ENCODE measurements at regions not wholly inside any gene's neighbourhood (a gene's known extent, or its start where the extent isn't known, plus 50 kb on each side); places are given as distances from the start of the nearest gene placed in this dataset.

DNA sequence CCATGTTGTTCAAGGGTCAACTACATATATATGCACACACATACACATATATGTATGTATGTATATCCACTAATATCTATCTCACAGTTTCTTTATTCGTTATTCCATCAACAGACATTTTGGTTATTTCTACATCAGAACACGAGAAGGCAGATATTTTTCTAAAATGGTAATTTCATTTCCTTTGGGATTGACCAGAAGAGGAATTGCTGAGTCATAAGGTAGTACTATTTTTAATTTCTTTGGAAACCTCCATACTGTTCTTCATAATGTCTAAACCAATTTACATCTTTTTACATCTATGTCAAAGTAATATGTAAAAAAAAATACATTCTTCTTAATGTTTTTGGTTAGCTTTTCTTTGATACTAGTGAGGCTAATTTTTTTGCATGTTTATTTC lies 630.7 kb upstream of the GCFC2 start:
- no peak for DNase-seq
- intact Hi-C loops (cut with DNase I): no loop called here
- H3K36me3 ChIP-seq (replicated peaks in 1 of 2; ENCODE audit: insufficient read depth in 1 of 2, low read depth in 2 of 2): no peaks in the 10 kb centered on the region
- no peaks in the 10 kb centered on the region for H3K9me3 ChIP-seq
- H3K27ac ChIP-seq: no peak overlapping the region
- no peak for TF ChIP-seq POLR2A (IDR thresholded peaks at IDR 0.05)
- TF ChIP-seq, protein P1, sequence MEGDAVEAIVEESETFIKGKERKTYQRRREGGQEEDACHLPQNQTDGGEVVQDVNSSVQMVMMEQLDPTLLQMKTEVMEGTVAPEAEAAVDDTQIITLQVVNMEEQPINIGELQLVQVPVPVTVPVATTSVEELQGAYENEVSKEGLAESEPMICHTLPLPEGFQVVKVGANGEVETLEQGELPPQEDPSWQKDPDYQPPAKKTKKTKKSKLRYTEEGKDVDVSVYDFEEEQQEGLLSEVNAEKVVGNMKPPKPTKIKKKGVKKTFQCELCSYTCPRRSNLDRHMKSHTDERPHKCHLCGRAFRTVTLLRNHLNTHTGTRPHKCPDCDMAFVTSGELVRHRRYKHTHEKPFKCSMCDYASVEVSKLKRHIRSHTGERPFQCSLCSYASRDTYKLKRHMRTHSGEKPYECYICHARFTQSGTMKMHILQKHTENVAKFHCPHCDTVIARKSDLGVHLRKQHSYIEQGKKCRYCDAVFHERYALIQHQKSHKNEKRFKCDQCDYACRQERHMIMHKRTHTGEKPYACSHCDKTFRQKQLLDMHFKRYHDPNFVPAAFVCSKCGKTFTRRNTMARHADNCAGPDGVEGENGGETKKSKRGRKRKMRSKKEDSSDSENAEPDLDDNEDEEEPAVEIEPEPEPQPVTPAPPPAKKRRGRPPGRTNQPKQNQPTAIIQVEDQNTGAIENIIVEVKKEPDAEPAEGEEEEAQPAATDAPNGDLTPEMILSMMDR (IDR thresholded peaks at IDR 0.05): no peak
- WGBS, 2 donors: 74 to 77% methylated on average over 2 of the region's 2 CpGs
- H3K27me3 ChIP-seq: no peaks in the 10 kb centered on the region
- no peaks in the 10 kb centered on the region for H3K4me1 ChIP-seq
- ATAC-seq: no peak
- H3K4me3 ChIP-seq: no peak overlapping the region

DNA sequence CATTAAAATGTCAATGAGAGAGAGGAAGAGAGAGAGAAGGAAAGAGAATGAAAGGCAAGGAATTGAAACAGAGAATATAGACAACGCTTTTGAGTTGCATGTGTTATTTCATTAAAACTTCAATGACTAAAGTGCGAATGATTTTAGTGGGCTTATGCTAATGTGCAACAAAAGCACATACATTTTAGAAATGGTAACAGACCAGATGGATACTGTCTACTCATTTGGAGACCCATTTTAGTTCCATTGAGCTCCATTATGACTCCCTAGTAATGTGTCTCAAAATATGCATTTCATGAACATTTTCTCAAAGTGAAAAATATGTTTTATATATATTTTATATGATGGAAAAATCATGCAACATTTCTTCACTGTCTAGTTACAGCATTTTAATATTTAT lies 622.2 kb upstream of the GCFC2 start:
- Histone ChIP-seq H3K4me3 (no peak overlapping the region), H3K36me3 (replicated peaks in 1 of 2; ENCODE audit: insufficient read depth in 1 of 2, low read depth in 2 of 2) (no peaks in the 10 kb centered on the region), H3K27ac (no peak overlapping the region), H3K9me3 (no peaks in the 10 kb centered on the region), H3K4me1 (no peaks in the 10 kb centered on the region), H3K27me3 (no peaks in the 10 kb centered on the region)
- ATAC-seq: no peak
- no peak for DNase-seq
- intact Hi-C loops (cut with DNase I): no loop called here
- no peak for TF ChIP-seq POLR2A (IDR thresholded peaks at IDR 0.05)
- TF ChIP-seq, protein P1 (IDR thresholded peaks at IDR 0.05): no peak
- WGBS, 2 donors: 76 to 91% methylated on average over 2 of the region's 2 CpGs

DNA sequence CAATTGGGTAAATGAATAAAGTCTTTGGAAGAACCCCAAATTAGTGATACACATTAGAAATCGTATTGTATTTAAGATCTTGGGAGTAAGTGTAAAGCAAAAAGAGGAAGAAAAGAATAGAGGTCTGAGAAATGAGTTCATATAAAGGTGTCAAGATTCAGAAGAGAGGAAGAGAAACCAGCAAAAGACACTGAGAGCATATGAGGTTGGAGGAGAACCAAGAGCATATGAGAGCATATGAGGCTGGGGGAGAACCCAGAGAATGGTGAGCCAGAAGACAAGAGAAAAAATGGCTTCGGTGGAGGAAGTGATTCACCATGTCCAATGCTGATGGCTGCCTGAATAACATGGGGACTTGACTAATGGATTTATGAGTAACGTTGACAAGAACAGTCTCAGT lies 620.1 kb upstream of the GCFC2 start:
- intact Hi-C loops (cut with DNase I): no loop called here
- 60 to 75% methylated on average over 3 of the region's 3 CpGs for WGBS, 2 donors

DNA sequence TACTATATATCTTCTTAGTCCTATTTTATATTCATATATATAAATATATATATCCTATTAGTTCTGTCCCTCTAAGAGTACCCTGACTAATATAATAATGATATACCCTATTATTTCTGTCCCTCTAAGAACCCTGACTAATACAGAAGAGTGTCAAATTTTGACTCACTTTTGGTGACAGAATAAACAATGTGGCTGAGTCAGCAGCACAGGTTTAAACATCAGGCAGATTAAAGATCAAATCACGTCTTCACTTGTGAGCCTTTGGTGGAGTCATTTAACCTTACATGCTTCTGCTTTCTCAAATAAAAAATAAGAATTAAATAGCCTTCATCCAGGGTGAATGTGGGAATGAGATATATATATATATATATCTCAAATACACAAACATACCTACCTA lies 615.9 kb upstream of the GCFC2 start:
- WGBS, 2 donors: 35 to 42% methylated on average over 1 of the region's 1 CpG
- Histone ChIP-seq H3K27me3 (no peaks in the 10 kb centered on the region), H3K27ac (no peak overlapping the region), H3K4me3 (no peak overlapping the region), H3K4me1 (no peaks in the 10 kb centered on the region), H3K36me3 (replicated peaks in 1 of 2; ENCODE audit: insufficient read depth in 1 of 2, low read depth in 2 of 2) (no peaks in the 10 kb centered on the region), H3K9me3 (no peaks in the 10 kb centered on the region)
- ATAC-seq: no peak
- TF ChIP-seq, protein P1 (IDR thresholded peaks at IDR 0.05): no peak
- TF ChIP-seq POLR2A (IDR thresholded peaks at IDR 0.05): no peak
- DNase-seq: no peak
- intact Hi-C loops (cut with DNase I): no loop called here

More for the DNA sequence above, 620.1 kb upstream of the GCFC2 start:
- no peaks in the 10 kb centered on the region for H3K9me3 ChIP-seq
- ATAC-seq (no peak), DNase-seq (no peak)
- TF ChIP-seq, protein P1 (IDR thresholded peaks at IDR 0.05): no peak
- no peak for TF ChIP-seq POLR2A (IDR thresholded peaks at IDR 0.05)
- no peaks in the 10 kb centered on the region for H3K4me1 ChIP-seq
- H3K4me3 ChIP-seq: no peak overlapping the region
- H3K27me3 ChIP-seq: no peaks in the 10 kb centered on the region
- H3K36me3 ChIP-seq (replicated peaks in 1 of 2; ENCODE audit: insufficient read depth in 1 of 2, low read depth in 2 of 2): no peaks in the 10 kb centered on the region
- H3K27ac ChIP-seq: no peak overlapping the region

DNA sequence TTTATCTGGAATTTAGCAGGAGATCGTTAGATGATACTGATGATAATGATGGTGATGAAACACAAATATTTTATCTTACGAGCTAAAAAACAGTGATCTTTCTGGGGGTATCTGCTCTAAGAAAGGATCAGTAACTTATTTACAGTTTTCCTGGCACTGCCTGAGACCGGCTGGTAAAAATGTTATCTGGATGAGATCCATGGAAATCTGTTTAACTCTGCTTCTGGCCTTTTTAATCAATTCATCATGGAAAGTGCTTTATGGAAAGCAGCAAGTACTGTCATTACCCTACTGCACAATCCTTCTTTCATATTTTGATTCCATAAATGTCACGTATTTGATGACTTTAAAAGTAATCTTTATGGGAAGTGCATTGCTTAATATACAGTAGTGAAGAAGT lies 612.7 kb upstream of the GCFC2 start:
- Histone ChIP-seq H3K27ac (no peak overlapping the region), H3K36me3 (replicated peaks in 1 of 2; ENCODE audit: insufficient read depth in 1 of 2, low read depth in 2 of 2) (no peaks in the 10 kb centered on the region), H3K27me3 (no peaks in the 10 kb centered on the region), H3K4me1 (no peaks in the 10 kb centered on the region), H3K4me3 (no peak overlapping the region), H3K9me3 (no peaks in the 10 kb centered on the region)
- intact Hi-C loops (cut with DNase I): no loop called here
- ATAC-seq: no peak
- WGBS, 2 donors: 32 to 39% methylated on average over 4 of the region's 4 CpGs
- TF ChIP-seq POLR2A (IDR thresholded peaks at IDR 0.05): no peak
- TF ChIP-seq, protein P1 (IDR thresholded peaks at IDR 0.05): no peak
- no peak for DNase-seq
